Vagina (tissue), 2 donors: ENCODE measurements at regions not wholly inside any gene's neighbourhood (a gene's known extent, or its start where the extent isn't known, plus 50 kb on each side); places are given as distances from the start of the nearest gene placed in this dataset.

Source experiments
- DNase-seq, 2 donors: peaks; one replicate each; pipeline ENCODE4 v3.0.0-alpha.2; 2017; ENCODE audit errors: extremely low spot score in 2 of 2
- H3K27ac ChIP-seq: fragments of 200-600 bp; sonication (generic); one replicate; pipeline ENCODE4 v1.5.1; 2019
- H3K27me3 ChIP-seq: fragments of 200-600 bp; sonication (generic); one replicate; pipeline ENCODE4 v1.5.1; 2019
- H3K36me3 ChIP-seq, 2 donors: fragments of 200-600 bp; sonication (generic); one replicate each; pipeline ENCODE4 v1.5.1; 2017 to 2019
- H3K4me1 ChIP-seq: fragments of 200-600 bp; sonication (generic); one replicate; pipeline ENCODE4 v1.5.1; 2019
- H3K4me3 ChIP-seq, 2 donors: fragments of 200-600 bp; sonication (generic); 1 replicate in 1 of 2; 2 replicates in 1 of 2; pipeline ENCODE4 v1.5.1; 2016 to 2019
- H3K9me3 ChIP-seq: fragments of 200-600 bp; sonication (generic); one replicate; pipeline ENCODE4 v1.5.1; 2019
- CTCF ChIP-seq, 3 experiments: fragments of 450-650 bp in 2 of 3; fragments of 200-600 bp in 1 of 3; sonication (generic) in 1 of 3; IDR thresholded peaks; one replicate each; pipeline ENCODE4 v1.5.1; 2017 to 2019; ENCODE audit warnings: antibody characterized with exemption in 3 of 3, mild to moderate bottlenecking in 2 of 3, moderate library complexity in 2 of 3
- POLR2A ChIP-seq, 2 donors: fragments of 450-650 bp; IDR thresholded peaks; one replicate each; pipeline ENCODE4 v1.6.1; 2017; ENCODE audit warnings: antibody characterized with exemption in 2 of 2, mild to moderate bottlenecking in 2 of 2, moderate library complexity in 2 of 2
- POLR2AphosphoS5 ChIP-seq, 2 donors: sonication (generic); formaldehyde crosslinking; IDR thresholded peaks; one replicate each; pipeline ENCODE4 v1.9.0; 2017; ENCODE audit warnings: antibody characterized with exemption in 2 of 2, mild to moderate bottlenecking in 2 of 2, low read depth in 1 of 2; ENCODE audit not compliant: insufficient read depth in 1 of 2
- intact Hi-C: fragments of 100-400 bp; cut with DNase I; formaldehyde crosslinking; loops from one replicate; pipeline ENCODE4 v1.15.1; 2023

DNA sequence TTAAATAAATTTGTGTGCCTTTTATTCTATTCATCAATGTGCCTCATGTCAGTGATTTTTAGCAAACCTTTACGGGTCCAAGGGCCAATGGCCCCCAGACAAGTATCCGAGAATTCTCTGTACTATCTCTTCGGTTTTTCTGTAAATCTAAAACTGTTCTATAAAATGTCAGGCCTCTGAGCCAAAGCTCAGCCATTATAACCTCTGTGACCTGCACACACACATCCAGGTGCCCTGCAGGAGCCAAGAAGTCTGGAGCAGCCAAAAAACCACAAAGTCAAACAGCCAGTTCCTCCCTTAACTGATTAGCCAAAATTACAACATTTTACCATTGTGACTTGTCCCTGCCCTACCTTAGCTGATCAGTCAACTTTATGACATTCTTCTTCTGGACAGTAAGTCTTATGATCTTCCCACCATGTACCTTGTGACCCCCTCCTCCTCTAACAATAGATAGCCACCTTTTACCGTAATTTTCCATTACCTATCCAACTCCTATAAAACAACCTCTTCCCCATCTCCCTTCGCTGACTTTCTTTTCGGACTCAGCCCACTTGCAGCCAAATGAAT is 363.8 kb downstream of the SEMA3D start:
- DNase-seq = no peak
- Histone ChIP-seq H3K4me3 (no peak overlapping the region), H3K4me1 (no peaks in the 10 kb centered on the region), H3K27ac (no peak overlapping the region), H3K9me3 (no peaks in the 10 kb centered on the region), H3K27me3 (no peaks in the 10 kb centered on the region), H3K36me3 (no peaks in the 10 kb centered on the region)
- intact Hi-C loops = no loop called here
- TF ChIP-seq CTCF (IDR thresholded peaks at IDR 0.05) (no peak), POLR2AphosphoS5 (IDR thresholded peaks at IDR 0.05; ENCODE audit: insufficient read depth in 1 of 2, low read depth in 1 of 2) (no peak), POLR2A (IDR thresholded peaks at IDR 0.05) (no peak)

- no peak overlapping the region for H3K27ac ChIP-seq
- H3K4me3 ChIP-seq = no peak overlapping the region
- H3K27me3 ChIP-seq = no peaks in the 10 kb centered on the region
- TF ChIP-seq POLR2AphosphoS5 (IDR thresholded peaks at IDR 0.05; ENCODE audit: insufficient read depth in 1 of 2, low read depth in 1 of 2) = no peak
- TF ChIP-seq POLR2A (IDR thresholded peaks at IDR 0.05) = no peak
- no peak for TF ChIP-seq CTCF (IDR thresholded peaks at IDR 0.05)
- H3K4me1 ChIP-seq = no peaks in the 10 kb centered on the region
- H3K36me3 ChIP-seq = no peaks in the 10 kb centered on the region
- no peak for DNase-seq
- no peaks in the 10 kb centered on the region for H3K9me3 ChIP-seq
- intact Hi-C loops = no loop called here
Measured at GRCh38 chr7:84821671-84822534, 365.0 kb downstream of the SEMA3D start.

DNA sequence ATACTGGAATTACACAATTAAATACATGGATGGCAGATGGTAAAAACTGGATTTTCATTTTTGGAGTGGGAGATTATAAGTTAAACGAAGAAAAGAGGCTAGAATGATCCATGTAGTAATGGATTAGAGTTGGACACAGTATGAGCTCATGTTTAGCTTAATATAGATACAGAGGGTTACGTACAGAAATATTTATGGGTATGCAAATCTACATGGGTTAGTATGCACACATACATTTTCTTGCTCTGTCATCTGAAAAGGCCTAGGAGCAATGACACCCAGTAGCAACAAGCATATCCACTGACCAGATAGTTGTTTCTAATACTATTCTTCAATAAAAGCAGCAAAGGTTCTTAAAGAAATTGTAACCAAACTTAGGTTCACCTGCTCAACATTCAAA is 366.4 kb downstream of the SEMA3D start:
- Histone ChIP-seq H3K9me3 (no peaks in the 10 kb centered on the region), H3K27me3 (no peaks in the 10 kb centered on the region), H3K27ac (no peak overlapping the region), H3K4me1 (no peaks in the 10 kb centered on the region), H3K36me3 (no peaks in the 10 kb centered on the region), H3K4me3 (no peak overlapping the region)
- intact Hi-C loops = no loop called here
- no peak for DNase-seq
- TF ChIP-seq POLR2AphosphoS5 (IDR thresholded peaks at IDR 0.05; ENCODE audit: insufficient read depth in 1 of 2, low read depth in 1 of 2) (no peak), CTCF (IDR thresholded peaks at IDR 0.05) (no peak), POLR2A (IDR thresholded peaks at IDR 0.05) (no peak)

GRCh38 chr7:84817016-84817415 is 369.8 kb downstream of the SEMA3D start:
- Histone ChIP-seq H3K36me3 (no peaks in the 10 kb centered on the region), H3K4me3 (no peak overlapping the region), H3K27ac (no peak overlapping the region), H3K27me3 (no peaks in the 10 kb centered on the region), H3K9me3 (no peaks in the 10 kb centered on the region), H3K4me1 (no peaks in the 10 kb centered on the region)
- TF ChIP-seq POLR2A (IDR thresholded peaks at IDR 0.05) (no peak), CTCF (IDR thresholded peaks at IDR 0.05) (no peak), POLR2AphosphoS5 (IDR thresholded peaks at IDR 0.05; ENCODE audit: insufficient read depth in 1 of 2, low read depth in 1 of 2) (no peak)
- no peak for DNase-seq
- intact Hi-C loops = no loop called here

DNA sequence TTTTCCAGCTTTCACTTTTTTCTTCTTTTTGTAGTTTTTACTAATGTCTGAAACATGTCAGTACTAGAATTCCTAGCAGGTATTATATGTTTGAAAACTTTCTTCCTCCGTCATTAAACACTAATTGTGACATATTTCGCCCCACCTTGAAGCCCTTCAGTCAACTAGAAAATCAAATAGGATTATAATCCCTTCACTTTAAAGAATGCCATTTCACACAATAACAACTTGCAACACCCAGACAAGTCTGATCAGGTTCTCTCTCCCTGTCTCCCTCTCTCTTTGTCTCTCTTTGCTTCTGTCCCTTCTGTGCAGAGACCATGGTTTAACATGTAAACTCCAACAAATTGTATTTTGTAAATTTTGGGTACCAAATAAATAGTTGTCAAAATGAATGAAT is 373.5 kb downstream of the SEMA3D start:
- H3K27ac ChIP-seq = no peak overlapping the region
- TF ChIP-seq CTCF (IDR thresholded peaks at IDR 0.05) (no peak), POLR2A (IDR thresholded peaks at IDR 0.05) (no peak), POLR2AphosphoS5 (IDR thresholded peaks at IDR 0.05; ENCODE audit: insufficient read depth in 1 of 2, low read depth in 1 of 2) (no peak)
- H3K9me3 ChIP-seq = no peaks in the 10 kb centered on the region
- H3K36me3 ChIP-seq = no peaks in the 10 kb centered on the region
- intact Hi-C loops = no loop called here
- H3K27me3 ChIP-seq = no peaks in the 10 kb centered on the region
- H3K4me3 ChIP-seq = no peak overlapping the region
- H3K4me1 ChIP-seq = no peaks in the 10 kb centered on the region
- DNase-seq = no peak
